KOPT-K1 (cell line): ENCODE measurements at regions not wholly inside any gene's neighbourhood (a gene's known extent, or its start where the extent isn't known, plus 50 kb on each side); places are given as distances from the start of the nearest gene placed in this dataset.
A peak's percentile ranks its signal among the peaks of the same experiment; 100 is the strongest.

Source experiments
- H3K27ac ChIP-seq: fragments of 200-600 bp; sonication (generic); 2 replicates; pipeline ENCODE4 v1.5.1; 2016; ENCODE audit warnings: antibody characterized with exemption, mild to moderate bottlenecking, low read depth, low read length; ENCODE audit not compliant: poor library complexity, severe bottlenecking
- H3K36me3 ChIP-seq: fragments of 200-600 bp; sonication (generic); 2 replicates; pipeline ENCODE4 v1.5.1; 2017; ENCODE audit warnings: antibody characterized with exemption, mild to moderate bottlenecking, low read length, moderate library complexity; ENCODE audit not compliant: insufficient read depth
- H3K9me3 ChIP-seq: fragments of 200-600 bp; sonication (generic); 2 replicates; pipeline ENCODE4 v1.5.1; 2017; ENCODE audit warnings: antibody characterized with exemption, low read length, mild to moderate bottlenecking; ENCODE audit not compliant: insufficient read depth, poor library complexity, severe bottlenecking

DNA sequence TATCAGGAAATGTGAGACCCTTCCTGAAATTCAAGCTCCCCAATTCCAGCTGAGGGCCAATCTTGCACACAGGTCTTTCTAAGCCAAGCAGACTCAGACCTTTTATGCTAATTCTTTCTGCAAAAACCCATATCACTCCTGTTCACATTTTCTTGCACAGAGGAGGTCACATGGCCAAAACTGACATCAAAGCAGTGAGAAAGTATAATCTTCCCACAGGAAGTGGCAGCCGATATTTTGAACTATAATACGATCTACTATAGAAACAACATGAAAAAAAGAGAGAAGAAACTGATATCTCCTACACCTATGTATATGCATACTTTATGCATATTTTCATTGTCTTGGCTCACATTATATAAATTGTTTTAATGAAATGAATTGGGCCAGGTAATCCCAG lies 132.9 kb upstream of the SSTR1 start:
- Histone ChIP-seq H3K27ac (peak overlapping the region; percentile 76), H3K36me3 (no peaks in the 10 kb centered on the region), H3K9me3 (no peaks in the 10 kb centered on the region)

DNA sequence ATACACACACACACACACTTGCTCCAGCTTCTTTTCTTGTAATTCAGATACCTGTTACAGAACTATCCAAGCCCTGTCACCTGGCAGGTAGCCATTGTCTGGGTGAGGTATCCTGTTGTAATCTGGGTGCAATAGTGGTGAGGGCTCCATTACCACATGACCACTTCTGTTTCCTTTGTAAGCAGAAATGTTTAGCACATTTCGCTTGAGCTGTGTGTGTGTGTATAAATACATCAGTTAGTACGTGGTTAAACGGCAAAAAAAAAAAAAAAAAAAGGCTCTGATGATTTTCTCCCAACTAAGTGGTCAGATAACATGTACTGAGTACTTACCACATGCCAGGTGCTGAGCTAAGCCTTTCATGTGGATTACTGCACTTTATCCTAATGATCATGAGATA lies 129.3 kb upstream of the SSTR1 start:
- Histone ChIP-seq H3K27ac (peak overlapping the region; percentile 61), H3K36me3 (no peaks in the 10 kb centered on the region)

GRCh38 chr14:38079268-38079667 lies 128.4 kb upstream of the SSTR1 start:
- H3K27ac ChIP-seq: peak overlapping the region; percentile 61
- no peaks in the 10 kb centered on the region for H3K9me3 ChIP-seq
- no peaks in the 10 kb centered on the region for H3K36me3 ChIP-seq

More for the DNA sequence above, 129.3 kb upstream of the SSTR1 start:
- no peaks in the 10 kb centered on the region for H3K9me3 ChIP-seq

- Histone ChIP-seq H3K27ac (no peak overlapping the region), H3K36me3 (no peaks in the 10 kb centered on the region), H3K9me3 (no peaks in the 10 kb centered on the region)
Measured at GRCh38 chr14:38079886-38080285, 127.8 kb upstream of the SSTR1 start.

GRCh38 chr14:38080696-38081095 lies 127.0 kb upstream of the SSTR1 start:
- no peaks in the 10 kb centered on the region for H3K36me3 ChIP-seq
- no peaks in the 10 kb centered on the region for H3K9me3 ChIP-seq
- H3K27ac ChIP-seq: no peak overlapping the region

DNA sequence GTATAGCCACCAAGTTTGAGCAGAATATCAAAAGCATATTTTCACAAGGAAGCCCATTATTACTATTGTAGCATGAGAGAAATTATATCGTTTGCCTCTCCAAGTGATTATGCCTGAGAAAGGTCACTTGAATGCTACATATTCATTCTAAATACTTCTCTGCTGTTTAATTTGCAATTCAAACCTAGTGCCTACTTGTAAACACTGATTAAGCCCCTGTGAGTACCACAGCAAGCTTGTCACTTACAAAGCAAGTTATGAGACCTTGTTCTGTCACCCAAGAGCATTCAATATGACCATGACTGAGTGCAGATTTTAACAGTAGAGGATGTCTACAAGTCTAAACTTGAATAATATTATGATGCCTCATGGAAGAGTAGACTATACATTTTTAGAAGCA lies 124.7 kb upstream of the SSTR1 start:
- no peak overlapping the region for H3K27ac ChIP-seq
- H3K9me3 ChIP-seq: no peaks in the 10 kb centered on the region
- no peaks in the 10 kb centered on the region for H3K36me3 ChIP-seq

DNA sequence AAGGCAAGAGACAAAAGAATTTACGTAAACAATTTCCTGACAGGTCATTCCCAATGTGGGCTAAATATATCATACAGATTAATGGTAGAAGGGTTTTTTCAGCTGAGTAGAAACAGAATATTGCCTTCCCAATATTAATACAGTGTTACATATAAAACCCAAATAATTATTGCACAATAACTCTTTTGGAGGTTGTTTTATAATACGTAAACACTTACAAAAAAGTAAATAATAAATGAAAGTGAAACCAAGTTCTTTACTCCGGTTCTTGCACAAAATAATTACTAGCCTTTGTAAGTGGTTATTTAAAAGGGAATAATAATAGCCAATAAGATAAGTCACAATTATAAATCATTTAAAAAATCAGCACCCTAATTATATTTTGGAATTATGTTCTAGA lies 118.6 kb upstream of the SSTR1 start:
- H3K36me3 ChIP-seq: no peaks in the 10 kb centered on the region
- H3K9me3 ChIP-seq: peaks cover 17% of the 10 kb centered on the region
- H3K27ac ChIP-seq: peak overlapping the region; percentile 51

DNA sequence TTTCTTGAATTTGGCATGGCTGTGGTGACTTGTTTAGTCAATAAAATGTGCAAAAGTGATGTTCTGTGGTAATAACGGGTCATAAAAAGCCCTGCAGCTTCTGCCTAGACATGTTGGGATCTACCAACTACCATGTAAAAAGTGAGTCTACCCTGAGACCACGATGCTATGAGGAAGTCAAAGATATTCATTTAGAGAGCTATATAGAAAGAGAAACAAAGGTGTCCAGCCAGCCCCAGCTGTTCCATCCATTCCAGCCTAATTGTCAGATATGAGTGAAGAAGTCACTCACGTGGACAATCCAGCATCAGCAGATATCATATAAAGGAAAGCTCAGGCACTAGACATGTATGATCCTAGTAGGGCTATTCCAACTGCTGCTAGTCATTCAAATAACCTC lies 117.2 kb upstream of the SSTR1 start:
- no peak overlapping the region for H3K27ac ChIP-seq
- peaks cover 22% of the 10 kb centered on the region for H3K9me3 ChIP-seq
- H3K36me3 ChIP-seq: no peaks in the 10 kb centered on the region

DNA sequence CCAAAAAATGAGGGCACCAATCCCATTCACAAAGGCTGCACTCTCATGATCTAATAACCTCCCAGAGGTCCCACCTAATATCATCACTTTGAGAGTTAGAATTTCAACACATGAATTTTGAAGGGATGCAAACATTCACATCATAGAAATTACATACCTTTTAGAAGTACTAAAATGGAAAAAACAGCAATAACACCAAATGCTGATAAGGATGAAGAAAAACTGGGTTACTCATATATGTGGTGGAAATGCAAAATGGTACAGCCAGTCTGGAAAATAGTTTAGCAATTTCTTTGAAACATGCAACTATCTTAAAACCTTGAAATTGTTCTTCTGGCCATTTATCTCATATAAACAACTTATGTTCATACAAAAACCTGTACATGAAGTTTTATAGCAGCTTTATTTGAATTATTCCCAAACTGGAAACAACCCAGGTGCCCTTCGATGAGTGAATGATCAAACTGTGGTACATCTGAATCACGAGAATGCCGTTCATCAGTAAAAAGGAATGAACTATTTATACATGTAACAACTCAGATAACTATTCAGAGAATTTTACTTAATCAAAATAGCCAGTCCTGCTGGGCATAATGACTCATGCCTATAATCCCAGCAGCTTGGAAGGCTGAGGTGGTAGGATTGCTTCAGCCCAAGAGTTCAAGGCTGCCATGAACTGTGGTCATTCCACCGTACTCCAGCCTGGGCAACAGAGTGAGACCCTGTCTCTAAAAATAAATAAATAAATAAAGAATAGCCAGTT lies 109.4 kb upstream of the SSTR1 start:
- Histone ChIP-seq H3K9me3 (peaks cover 16% of the 10 kb centered on the region), H3K36me3 (no peaks in the 10 kb centered on the region), H3K27ac (no peak overlapping the region)

DNA sequence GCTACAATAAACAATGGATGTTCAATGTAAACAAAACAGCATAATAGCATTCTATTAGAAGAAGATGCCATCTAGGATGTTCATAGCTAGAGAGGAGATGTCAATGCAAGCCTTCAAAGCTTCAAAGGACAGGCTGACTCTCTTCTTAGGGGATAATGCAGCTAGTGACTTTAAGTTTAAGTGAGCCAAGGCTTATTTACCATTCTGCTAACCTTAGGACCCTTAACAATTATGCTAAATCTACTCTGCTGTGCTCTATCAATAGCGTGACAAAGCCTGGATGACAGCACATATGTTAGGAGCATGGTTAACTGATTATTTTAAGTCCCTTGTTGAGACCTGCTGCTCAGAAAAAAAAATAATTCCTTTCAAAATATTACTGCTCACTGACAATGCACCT lies 106.0 kb upstream of the SSTR1 start:
- Histone ChIP-seq H3K9me3 (peaks cover 12% of the 10 kb centered on the region), H3K36me3 (no peaks in the 10 kb centered on the region), H3K27ac (no peak overlapping the region)

DNA sequence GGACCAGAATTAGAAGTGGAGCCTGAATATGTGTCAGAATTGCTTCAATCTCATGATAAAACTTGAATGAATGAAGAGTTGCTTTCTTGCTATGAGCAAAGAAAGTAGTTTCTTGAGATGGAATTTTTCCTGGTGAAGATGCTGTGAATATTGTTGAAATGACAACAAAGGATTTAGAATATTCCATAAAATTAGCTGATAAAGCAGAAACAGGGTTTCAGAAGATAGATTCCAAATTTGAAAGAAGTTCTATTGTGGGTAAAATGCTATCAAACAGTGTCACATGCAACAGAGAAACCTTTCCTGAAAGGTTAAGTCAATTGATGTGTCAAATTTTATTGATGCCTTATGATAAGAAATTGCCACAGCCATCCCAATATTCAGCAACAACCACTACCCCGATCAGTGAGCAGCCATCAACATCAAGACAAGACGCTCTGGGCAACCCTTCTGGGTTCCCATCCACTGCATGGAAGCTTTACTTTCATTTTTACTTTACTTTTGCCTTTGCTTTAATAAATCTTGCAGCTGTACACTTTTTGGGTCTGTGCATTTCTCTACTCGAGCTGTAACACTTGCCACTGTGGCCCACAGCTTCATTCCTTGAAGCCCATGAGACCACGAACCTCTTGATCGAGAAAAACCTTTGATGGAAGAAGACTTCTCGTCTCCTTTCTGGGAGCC lies 104.0 kb upstream of the SSTR1 start:
- Histone ChIP-seq H3K27ac (no peak overlapping the region), H3K36me3 (no peaks in the 10 kb centered on the region), H3K9me3 (peaks cover 17% of the 10 kb centered on the region)

- peaks cover 17% of the 10 kb centered on the region for H3K9me3 ChIP-seq
- no peak overlapping the region for H3K27ac ChIP-seq
Measured at GRCh38 chr14:38105106-38105702, 102.5 kb upstream of the SSTR1 start.

DNA sequence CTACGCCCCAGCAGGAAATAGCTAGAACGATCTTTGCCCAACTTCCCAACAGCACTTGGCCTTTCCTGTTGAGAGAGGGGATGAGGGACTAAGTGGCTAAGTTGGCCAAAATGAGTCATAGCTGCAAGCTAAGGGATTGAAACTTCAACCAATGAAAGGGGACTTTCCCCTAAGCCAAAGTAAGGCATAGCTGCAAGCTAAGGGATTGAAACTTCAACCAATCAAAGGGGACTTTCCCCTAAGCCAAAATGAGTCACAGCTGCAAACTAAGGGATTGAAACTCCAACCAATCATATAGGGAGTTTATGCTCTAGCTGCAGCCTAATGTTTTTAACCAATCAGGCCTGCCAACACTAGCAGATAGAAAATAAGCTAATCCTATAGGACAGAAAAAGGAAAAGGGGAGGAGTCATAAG lies 100.5 kb upstream of the SSTR1 start:
- Histone ChIP-seq H3K9me3 (peaks cover 11% of the 10 kb centered on the region), H3K36me3 (no peaks in the 10 kb centered on the region), H3K27ac (no peak overlapping the region)

More at GRCh38 chr14:38105106-38105702, 102.5 kb upstream of the SSTR1 start:
- H3K36me3 ChIP-seq: no peaks in the 10 kb centered on the region

- no peak overlapping the region for H3K27ac ChIP-seq
- H3K36me3 ChIP-seq: no peaks in the 10 kb centered on the region
- peaks cover 11% of the 10 kb centered on the region for H3K9me3 ChIP-seq
Measured at GRCh38 chr14:38108681-38109080, 99.0 kb upstream of the SSTR1 start.

DNA sequence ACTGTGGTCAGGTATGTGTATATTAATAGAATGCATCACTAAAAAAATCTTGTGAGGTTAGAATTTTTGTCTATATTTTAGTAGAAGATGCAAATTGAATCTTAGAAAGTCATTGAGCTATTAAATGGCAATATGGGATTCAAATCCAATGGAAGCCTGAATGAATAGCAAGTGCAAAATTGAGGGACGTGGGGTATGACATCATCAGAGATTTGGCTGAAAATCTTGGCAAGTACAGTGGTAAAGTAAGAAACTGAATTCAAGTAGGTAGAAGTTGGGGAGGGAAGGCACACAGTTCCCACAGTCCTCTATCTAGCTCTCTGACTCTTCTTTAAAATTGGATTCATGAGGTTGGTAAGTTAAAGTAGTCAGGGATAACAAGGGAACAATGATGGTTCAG lies 97.4 kb upstream of the SSTR1 start:
- Histone ChIP-seq H3K36me3 (no peaks in the 10 kb centered on the region), H3K9me3 (peaks cover 11% of the 10 kb centered on the region), H3K27ac (no peak overlapping the region)
